Caki2 (cell line): ENCODE measurements at regions not wholly inside any gene's neighbourhood (a gene's known extent, or its start where the extent isn't known, plus 50 kb on each side); places are given as distances from the start of the nearest gene placed in this dataset.
A peak's percentile ranks its signal among the peaks of the same experiment; 100 is the strongest.

Experiments used
- DNase-seq: peaks from one replicate; pipeline ENCODE4 v3.0.0-alpha.2; 2015; ENCODE audit warnings: low read depth
- in situ Hi-C: cut with HindIII; loops from 2 replicates; pipeline ENCODE4 v1.10.0; 2016; ENCODE audit warnings: low sequenced_read_pairs, low pct_unique_long_range_greater_than_20kb, mixed read lengths

GRCh38 chr4:13955551-13955950 is 328.0 kb upstream of the BOD1L1 start:
- DNase-seq, result no peak
- in situ Hi-C loops, result no loop called here

GRCh38 chr4:13956947-13957346 is 329.4 kb upstream of the BOD1L1 start:
- in situ Hi-C loops, result no loop called here
- DNase-seq, result no peak

- no peak for DNase-seq
- in situ Hi-C loops, result no loop called here
Measured at GRCh38 chr4:13957871-13958270, 330.3 kb upstream of the BOD1L1 start.

DNA sequence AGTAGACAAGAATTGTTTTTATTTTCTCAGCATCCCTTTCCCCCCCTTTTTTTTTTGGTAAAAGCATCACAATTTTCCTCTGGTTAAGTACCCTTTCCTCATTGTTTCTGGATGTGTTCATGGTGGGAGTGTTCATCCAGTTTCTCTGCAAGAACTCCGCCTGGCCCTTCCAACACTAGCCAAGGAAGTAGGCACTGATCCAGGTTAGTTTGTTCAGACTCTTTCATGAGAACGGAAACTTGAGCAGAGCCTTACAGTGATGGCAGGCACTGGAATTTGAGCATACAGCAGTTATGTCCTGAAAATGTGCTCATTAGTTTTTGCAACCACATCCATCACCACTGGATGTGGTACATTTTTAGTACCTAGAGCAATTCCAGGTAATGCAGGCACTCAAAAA is 336.1 kb upstream of the BOD1L1 start:
- no peak for DNase-seq
- in situ Hi-C loops, result no loop called here

GRCh38 chr4:13966231-13967195 is 339.0 kb upstream of the BOD1L1 start:
- in situ Hi-C loops, result no loop called here
- DNase-seq, result peak; percentile 46

DNA sequence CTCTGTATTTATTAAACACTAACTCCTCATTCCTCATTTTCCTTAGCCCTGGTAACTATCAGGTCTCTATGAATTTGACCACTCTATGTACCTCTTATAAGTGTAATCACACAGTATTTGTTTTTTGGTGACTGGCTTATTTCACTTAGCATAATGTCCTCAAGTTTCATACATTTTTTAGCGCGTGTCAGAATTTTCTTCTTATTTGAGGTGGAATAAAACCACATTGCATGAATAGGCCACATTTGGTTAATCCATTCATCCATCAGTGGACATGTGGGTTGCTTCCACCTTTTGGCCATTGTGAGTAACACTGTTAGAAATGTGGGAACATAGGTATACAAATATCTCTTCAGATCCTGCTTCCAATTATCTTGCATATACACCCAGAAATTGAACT is 341.2 kb upstream of the BOD1L1 start:
- no peak for DNase-seq
- in situ Hi-C loops, result no loop called here

DNA sequence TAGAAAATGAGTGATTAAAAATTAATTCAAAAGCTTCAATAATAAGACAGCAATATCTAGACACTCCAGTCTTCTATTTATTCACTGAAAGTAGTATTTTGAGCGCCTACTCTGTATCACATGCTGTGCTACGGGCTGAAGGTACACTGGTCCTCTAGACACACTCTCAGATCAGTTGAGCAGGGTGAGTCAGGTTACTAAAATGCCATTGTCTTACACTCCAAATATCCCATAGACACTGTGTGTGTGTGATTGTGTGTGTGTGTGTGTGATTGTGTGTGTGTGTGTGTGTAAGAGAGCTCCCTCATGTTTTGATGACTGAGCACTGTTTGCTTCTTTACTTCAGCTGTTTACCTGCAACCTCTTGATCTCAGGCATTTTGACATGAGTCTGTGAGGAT is 342.8 kb upstream of the BOD1L1 start:
- DNase-seq, result no peak
- in situ Hi-C loops, result no loop called here

DNA sequence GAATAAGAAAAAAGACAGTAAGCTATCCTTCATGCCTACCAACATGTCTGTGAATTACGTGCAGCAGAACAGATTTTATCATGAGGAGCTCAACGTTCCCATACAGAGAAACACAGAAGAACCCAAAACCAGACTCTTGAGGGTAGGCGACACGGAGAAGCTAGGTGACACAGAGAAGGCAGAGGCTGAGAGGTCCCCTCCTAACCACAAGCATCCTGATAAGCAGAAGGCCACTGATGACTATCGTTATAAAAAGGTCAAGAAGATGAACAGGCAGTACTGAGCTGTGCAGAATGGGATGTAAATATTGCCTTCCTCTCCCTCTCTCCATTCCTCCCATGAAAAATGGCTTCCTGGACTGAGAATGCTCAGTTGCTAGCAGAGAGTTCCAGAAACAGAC is 350.2 kb upstream of the BOD1L1 start:
- DNase-seq, result no peak
- in situ Hi-C loops, result no loop called here

DNA sequence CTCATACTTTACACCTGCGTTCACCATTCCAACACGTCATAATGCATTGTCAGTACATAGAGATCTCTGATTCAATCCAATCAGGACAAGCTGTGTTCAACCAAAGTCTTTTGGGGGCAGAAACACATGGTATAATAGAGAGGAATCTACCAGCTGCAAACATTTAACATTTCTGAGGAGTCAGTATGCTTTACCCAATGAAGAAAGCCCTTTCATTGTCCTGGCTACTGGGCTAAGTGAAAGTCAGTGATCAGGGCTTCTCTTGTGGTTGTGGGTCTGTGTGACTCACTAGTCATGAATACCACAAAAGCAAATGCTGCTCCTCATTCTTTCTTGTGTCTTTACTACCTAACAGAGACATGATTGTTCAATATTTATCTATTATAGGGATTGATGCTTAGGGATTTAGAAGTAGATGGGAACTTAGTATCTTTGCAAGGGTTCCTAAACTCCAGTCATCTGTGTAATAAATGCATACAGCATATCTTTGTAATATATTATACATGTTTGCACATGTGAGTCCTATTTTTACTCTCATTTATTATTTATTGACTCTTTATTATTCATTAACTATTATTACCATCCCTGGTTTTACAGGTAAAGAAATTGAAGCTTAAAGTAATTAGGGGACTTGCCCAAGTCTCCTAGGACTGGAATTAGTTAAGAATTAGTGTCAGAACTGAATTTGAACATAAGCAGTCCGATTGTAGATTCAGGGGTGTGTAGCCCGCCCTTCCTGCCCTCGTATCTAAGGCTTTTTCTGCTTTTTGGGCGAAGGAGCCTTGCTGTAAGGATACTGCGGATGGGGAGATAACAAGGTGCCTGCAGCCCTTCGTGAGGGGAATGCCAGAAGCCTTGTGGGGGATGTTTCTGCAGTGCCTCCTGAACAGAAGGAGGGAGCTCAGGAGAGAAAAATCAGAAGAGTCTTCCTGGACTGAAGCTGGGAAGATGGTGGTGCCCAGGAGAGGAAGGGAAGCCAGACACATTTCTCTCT is 353.1 kb upstream of the BOD1L1 start:
- peak; percentile 29 for DNase-seq
- in situ Hi-C loops, result no loop called here

- DNase-seq, result no peak
- in situ Hi-C loops, result no loop called here
Measured at GRCh38 chr4:13981499-13981898, 354.0 kb upstream of the BOD1L1 start.

DNA sequence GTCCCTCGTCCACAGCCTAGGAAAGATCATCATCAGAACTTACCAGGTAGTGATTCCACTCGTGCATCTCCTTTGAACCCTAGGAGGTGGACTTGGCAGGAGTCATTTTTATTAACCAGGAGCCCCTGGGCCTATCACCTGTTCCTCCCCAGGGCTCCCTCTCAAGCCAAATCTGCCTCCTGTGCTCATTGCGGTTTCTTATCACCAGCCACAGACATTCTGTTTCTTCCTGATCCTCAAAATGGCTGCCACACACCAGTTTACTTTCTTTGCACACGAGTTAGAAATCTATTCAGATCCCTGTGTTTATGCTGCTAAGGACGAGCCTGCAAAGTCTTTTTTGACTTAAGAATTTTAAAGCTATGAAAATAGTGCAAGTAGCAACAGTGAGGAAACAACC is 354.5 kb upstream of the BOD1L1 start:
- in situ Hi-C loops, result no loop called here
- no peak for DNase-seq

DNA sequence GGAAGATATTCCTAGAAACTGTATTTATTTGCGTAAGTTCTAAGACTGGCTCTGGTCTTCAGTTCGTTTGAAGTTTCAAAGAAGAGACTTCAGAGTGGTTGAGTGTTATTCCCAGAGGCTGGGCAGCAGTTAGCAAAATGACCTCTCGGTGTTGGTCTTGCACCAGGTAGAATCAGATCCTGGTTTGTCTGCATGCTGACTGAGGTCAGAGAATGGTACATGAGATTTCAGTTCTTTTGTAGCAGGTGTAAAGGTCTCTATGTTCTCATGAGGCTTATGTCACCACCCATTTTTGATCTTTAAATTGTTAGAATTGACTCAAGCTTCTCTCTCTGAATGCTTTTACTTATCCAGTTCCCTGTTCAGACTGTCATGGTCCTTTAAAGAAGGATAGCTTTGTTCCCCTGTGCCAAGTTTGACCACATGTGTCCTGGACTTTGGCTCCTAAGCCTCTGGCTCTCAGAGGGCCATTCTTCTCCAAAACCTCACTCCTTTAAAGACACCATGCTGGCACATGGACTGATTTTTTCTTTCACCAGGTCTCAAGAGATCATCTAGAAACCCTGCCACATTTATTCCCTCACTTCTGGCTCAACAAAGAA is 355.8 kb upstream of the BOD1L1 start:
- DNase-seq, result no peak
- in situ Hi-C loops, result no loop called here

DNA sequence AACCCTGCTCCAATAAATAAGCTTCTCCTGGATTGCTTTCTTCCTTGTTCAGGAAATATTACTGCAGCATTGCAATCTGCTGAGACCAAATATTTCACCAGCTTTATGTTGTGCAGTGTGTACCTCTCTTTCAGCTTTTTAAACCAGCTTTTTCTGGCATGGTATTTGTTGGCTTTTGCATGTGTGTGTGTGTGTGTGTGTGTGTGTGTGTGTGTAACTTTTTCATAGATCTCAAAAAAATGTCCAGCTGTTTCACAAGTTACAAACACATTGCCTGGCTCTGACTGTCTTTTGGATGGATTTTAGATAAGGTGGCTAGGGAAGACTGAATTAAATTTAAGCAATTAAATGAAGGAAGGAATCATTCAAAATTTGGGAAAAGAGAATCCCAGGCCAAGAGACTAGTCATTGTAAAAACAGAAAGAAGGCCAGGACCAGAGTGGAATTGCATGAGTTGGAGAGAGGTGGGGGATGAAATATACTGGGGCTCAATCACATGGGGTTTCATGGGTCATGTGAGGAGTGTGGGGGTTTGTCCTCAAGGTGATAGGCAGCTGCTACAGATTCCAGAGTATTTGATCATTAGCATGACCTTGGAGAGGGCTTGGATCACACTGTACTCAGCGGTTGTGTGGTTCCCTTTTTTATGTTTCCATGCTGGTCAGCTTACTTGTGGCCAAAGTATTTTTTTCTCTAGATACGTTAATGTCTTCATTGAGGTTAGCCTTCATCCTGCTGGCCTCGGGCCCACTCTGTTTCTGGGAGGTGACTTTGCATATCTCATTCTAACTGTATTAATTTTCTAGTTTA is 357.7 kb upstream of the BOD1L1 start:
- in situ Hi-C loops, result no loop called here

DNA sequence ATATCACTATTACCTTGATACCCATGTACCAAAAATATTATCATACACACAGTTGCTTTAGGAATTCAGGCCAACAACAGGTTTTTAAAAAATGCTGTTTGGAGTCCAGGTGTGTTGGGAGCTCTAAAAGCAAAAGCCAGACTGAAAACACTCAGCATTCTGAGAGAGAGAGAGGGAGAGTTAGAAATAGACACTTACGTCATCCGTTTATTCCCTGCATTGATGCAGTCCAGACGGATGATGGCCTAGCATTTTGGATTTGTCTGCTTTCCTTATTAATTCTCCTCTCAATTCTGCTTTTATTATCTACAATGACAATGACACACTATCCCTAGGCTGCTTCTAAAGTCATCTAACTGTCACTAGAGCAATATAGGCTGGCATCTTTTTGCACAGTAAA is 358.3 kb upstream of the BOD1L1 start:
- DNase-seq, result no peak
- in situ Hi-C loops, result no loop called here

More for the DNA sequence above, 357.7 kb upstream of the BOD1L1 start:
- DNase-seq, result peak; percentile 19

DNA sequence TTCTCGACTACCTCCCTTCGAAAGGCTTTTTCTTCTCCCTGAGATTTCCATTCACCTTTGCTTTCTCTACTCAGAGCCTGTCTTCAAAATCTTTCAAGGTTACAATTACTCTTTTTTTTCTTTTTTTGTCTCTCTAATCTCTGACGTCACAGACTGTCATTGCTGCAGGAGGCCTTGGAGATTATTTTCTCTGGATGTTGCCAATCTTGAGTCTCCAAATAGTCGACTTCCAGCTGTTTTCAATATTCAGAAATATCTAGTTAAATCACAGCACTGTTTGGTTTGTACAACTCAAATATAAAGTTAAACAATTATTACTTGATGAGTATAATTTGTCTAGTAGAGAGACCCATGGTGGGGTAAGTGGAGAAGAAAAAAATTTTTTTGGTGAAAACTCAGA is 359.0 kb upstream of the BOD1L1 start:
- in situ Hi-C loops, result no loop called here
- no peak for DNase-seq

- peak; percentile 83 for DNase-seq
- in situ Hi-C loops, result no loop called here
Measured at GRCh38 chr4:13988353-13989305, 361.1 kb upstream of the BOD1L1 start.

- in situ Hi-C loops, result no loop called here
- no peak for DNase-seq
Measured at GRCh38 chr4:13989501-13989900, 362.0 kb upstream of the BOD1L1 start.
